H9 (cell line): ENCODE measurements at regions not wholly inside any gene's neighbourhood (a gene's known extent, or its start where the extent isn't known, plus 50 kb on each side); places are given as distances from the start of the nearest gene placed in this dataset.

Experiments
- DNase-seq: peaks from one replicate; pipeline ENCODE4 v3.0.0-alpha.2; 2017
- H2AFZ ChIP-seq: one replicate; pipeline ENCODE4 v1.6.1; 2013; ENCODE audit warnings: mild to moderate bottlenecking, low read length, control low read depth, moderate library complexity
- H2AK5ac ChIP-seq: 2 replicates; pipeline ENCODE4 v1.6.1; 2013; ENCODE audit warnings: low read length, control low read depth, mixed read lengths; ENCODE audit not compliant: insufficient read length
- H2BK120ac ChIP-seq: one replicate; pipeline ENCODE4 v1.6.1; 2013; ENCODE audit warnings: low read depth, mild to moderate bottlenecking, low read length, control low read depth, inconsistent platforms; ENCODE audit not compliant: poor library complexity, severe bottlenecking
- H2BK12ac ChIP-seq: 2 replicates; pipeline ENCODE4 v1.6.1; 2013; ENCODE audit warnings: low read length, control low read depth, mixed read lengths, low read depth; ENCODE audit not compliant: insufficient read length
- H2BK15ac ChIP-seq: 2 replicates; pipeline ENCODE4 v1.6.1; 2013; ENCODE audit warnings: low read depth, low read length, control low read depth
- H2BK20ac ChIP-seq: one replicate; pipeline ENCODE4 v1.6.1; 2013; ENCODE audit warnings: low read depth, mild to moderate bottlenecking, low read length, control low read depth, inconsistent platforms; ENCODE audit not compliant: poor library complexity, severe bottlenecking
- H2BK5ac ChIP-seq: 2 replicates; pipeline ENCODE4 v1.6.1; 2013; ENCODE audit warnings: low read length, control low read depth, mixed read lengths; ENCODE audit not compliant: insufficient read length
- H3K14ac ChIP-seq: 2 replicates; pipeline ENCODE4 v1.6.1; 2013; ENCODE audit warnings: low read length, control low read depth; ENCODE audit not compliant: insufficient read depth
- H3K18ac ChIP-seq: 2 replicates; pipeline ENCODE4 v1.6.1; 2013; ENCODE audit warnings: low read depth, mild to moderate bottlenecking, mixed read lengths, low read length, control low read depth; ENCODE audit not compliant: insufficient read length
- H3K23ac ChIP-seq: 2 replicates; pipeline ENCODE4 v1.6.1; 2013; ENCODE audit warnings: low read length, control low read depth, mixed read lengths, low read depth; ENCODE audit not compliant: insufficient read length
- H3K23me2 ChIP-seq: 2 replicates; pipeline ENCODE4 v1.6.1; 2013; ENCODE audit warnings: low read depth, mild to moderate bottlenecking, mixed read lengths, low read length, control low read depth; ENCODE audit not compliant: insufficient read length, poor library complexity, severe bottlenecking
- H3K27ac ChIP-seq: 2 replicates; pipeline ENCODE4 v1.5.1; 2013; ENCODE audit warnings: low read length, control low read depth, mixed read lengths, low read depth; ENCODE audit not compliant: insufficient read length
- H3K27me3 ChIP-seq: 2 replicates; pipeline ENCODE4 v1.6.1; 2013; ENCODE audit warnings: low read length, control low read depth, inconsistent platforms; ENCODE audit not compliant: insufficient read depth
- H3K4ac ChIP-seq: 2 replicates; pipeline ENCODE4 v1.6.1; 2013; ENCODE audit warnings: low read depth, mild to moderate bottlenecking, control low read depth, inconsistent platforms, low read length, moderate library complexity
- H3K4me1 ChIP-seq: 2 replicates; pipeline ENCODE4 v1.6.1; 2013; ENCODE audit warnings: low read length, control low read depth, inconsistent platforms; ENCODE audit not compliant: insufficient read depth
- H3K4me2 ChIP-seq: 2 replicates; pipeline ENCODE4 v1.6.1; 2013; ENCODE audit warnings: low read length, control low read depth, mixed read lengths; ENCODE audit not compliant: insufficient read length, insufficient read depth
- H3K56ac ChIP-seq: 2 replicates; pipeline ENCODE4 v1.6.1; 2013; ENCODE audit warnings: low read depth, mild to moderate bottlenecking, mixed read lengths, low read length, control low read depth; ENCODE audit not compliant: insufficient read length
- H3K79me1 ChIP-seq: 2 replicates; pipeline ENCODE4 v1.6.1; 2013; ENCODE audit warnings: low read depth, mild to moderate bottlenecking, moderate library complexity, low read length, control low read depth, inconsistent platforms; ENCODE audit not compliant: insufficient read depth, poor library complexity, severe bottlenecking
- H3K79me2 ChIP-seq: 2 replicates; pipeline ENCODE4 v1.6.1; 2013; ENCODE audit warnings: low read length, control low read depth, inconsistent platforms; ENCODE audit not compliant: insufficient read depth
- H3K9ac ChIP-seq: 2 replicates; pipeline ENCODE4 v1.6.1; 2013; ENCODE audit warnings: low read length, control low read depth, mixed read lengths; ENCODE audit not compliant: insufficient read length; ENCODE audit errors: extremely low read depth
- H3K9me3 ChIP-seq: one replicate; pipeline ENCODE4 v1.6.1; 2013; ENCODE audit warnings: low read depth, low read length, inconsistent platforms; ENCODE audit not compliant: control insufficient read depth
- H3T11ph ChIP-seq: one replicate; pipeline ENCODE4 v1.6.1; 2013; ENCODE audit warnings: mild to moderate bottlenecking, low read length, control low read depth, inconsistent platforms
- H4K20me1 ChIP-seq: one replicate; pipeline ENCODE4 v1.6.1; 2013; ENCODE audit not compliant: control insufficient read depth, insufficient read length, insufficient read depth
- H4K5ac ChIP-seq: 2 replicates; pipeline ENCODE4 v1.6.1; 2013; ENCODE audit warnings: low read depth, mild to moderate bottlenecking, mixed read lengths, low read length, control low read depth; ENCODE audit not compliant: insufficient read length
- H4K8ac ChIP-seq: replicated peaks from 2 replicates; pipeline ENCODE4 v1.6.1; 2013; ENCODE audit warnings: low read length, control low read depth, mixed read lengths, low read depth; ENCODE audit not compliant: insufficient read length
- H4K91ac ChIP-seq: 2 replicates; pipeline ENCODE4 v1.6.1; 2013; ENCODE audit warnings: low read depth, mild to moderate bottlenecking, moderate library complexity, mixed read lengths, low read length, control low read depth; ENCODE audit not compliant: insufficient read length
- H3K27ac Mint-ChIP-seq, 3 experiments: 2 replicates in 2 of 3; 3 replicates in 1 of 3; pipeline ENCODE4 v1.8.0; 2020 to 2021; ENCODE audit warnings: mixed read lengths in 3 of 3, mild to moderate bottlenecking in 1 of 3, moderate library complexity in 1 of 3
- H3K27me3 Mint-ChIP-seq: 2 replicates; pipeline ENCODE4 v1.8.0; 2021; ENCODE audit warnings: low read depth, mild to moderate bottlenecking, moderate library complexity, mixed read lengths
- H3K36me3 Mint-ChIP-seq, 3 experiments: 2 replicates in 2 of 3; 3 replicates in 1 of 3; pipeline ENCODE4 v1.8.0; 2020 to 2021; ENCODE audit warnings: low read depth in 3 of 3, mixed read lengths in 3 of 3; ENCODE audit not compliant: insufficient read depth in 1 of 3
- H3K4me1 Mint-ChIP-seq, 2 experiments: 2 replicates each; pipeline ENCODE4 v1.8.0; 2020; ENCODE audit warnings: mixed read lengths in 2 of 2
- H3K4me3 Mint-ChIP-seq, 2 experiments: 2 replicates in 1 of 2; 3 replicates in 1 of 2; pipeline ENCODE4 v1.8.0; 2020 to 2021; ENCODE audit warnings: mild to moderate bottlenecking in 2 of 2, mixed read lengths in 2 of 2, moderate library complexity in 1 of 2
- H3K9me3 Mint-ChIP-seq, 2 experiments: 2 replicates in 1 of 2; 3 replicates in 1 of 2; pipeline ENCODE4 v1.8.0; 2020; ENCODE audit warnings: mild to moderate bottlenecking in 2 of 2, mixed read lengths in 2 of 2, moderate library complexity in 1 of 2
- CTCF ChIP-seq: fragments of 200-600 bp; sonication (generic); conservative IDR thresholded peaks from 3 replicates; pipeline ENCODE4 v1.8.0; 2021; ENCODE audit warnings: antibody characterized with exemption, mild to moderate bottlenecking

GRCh38 chr5:87746341-87746740 lies 333.6 kb upstream of the CCNH start:
- no peak overlapping the region for H3K9ac ChIP-seq
- H4K20me1 ChIP-seq, result no peaks in the 10 kb centered on the region
- H3K79me1 ChIP-seq, result no peaks in the 10 kb centered on the region
- no peak overlapping the region for H3K4ac ChIP-seq
- H3K9me3 Mint-ChIP-seq, result no peaks in the 10 kb centered on the region
- DNase-seq, result no peak
- no peak overlapping the region for H2BK20ac ChIP-seq
- no peak overlapping the region for H3K23ac ChIP-seq
- no peaks in the 10 kb centered on the region for H3K79me2 ChIP-seq
- no peak overlapping the region for H3K56ac ChIP-seq
- H2BK120ac ChIP-seq, result no peak overlapping the region
- H3K4me2 ChIP-seq, result no peak overlapping the region
- no peak overlapping the region for H4K5ac ChIP-seq
- no peaks in the 10 kb centered on the region for H3K27me3 ChIP-seq
- no peak overlapping the region for H4K91ac ChIP-seq
- no peak overlapping the region for H2BK15ac ChIP-seq
- no peak overlapping the region for H2AFZ ChIP-seq
- no peak for TF ChIP-seq CTCF
- H2BK12ac ChIP-seq, result no peak overlapping the region
- no peaks in the 10 kb centered on the region for H3K9me3 ChIP-seq
- H3K14ac ChIP-seq, result no peak overlapping the region
- H3K4me1 Mint-ChIP-seq, result peaks cover 7 to 10% of the 10 kb centered on the region in 2 experiments
- H3K18ac ChIP-seq, result no peak overlapping the region
- no peak overlapping the region for H4K8ac ChIP-seq
- no peaks in the 10 kb centered on the region for H3K4me1 ChIP-seq
- H2BK5ac ChIP-seq, result no peak overlapping the region
- no peak overlapping the region for H3K4me3 Mint-ChIP-seq
- no peaks in the 10 kb centered on the region for H3K27me3 Mint-ChIP-seq
- H3K36me3 Mint-ChIP-seq, result no peaks in the 10 kb centered on the region
- H3K23me2 ChIP-seq, result no peaks in the 10 kb centered on the region
- H2AK5ac ChIP-seq, result no peak overlapping the region
- no peak overlapping the region for H3K27ac Mint-ChIP-seq
- no peak overlapping the region for H3T11ph ChIP-seq
- H3K27ac ChIP-seq, result no peak overlapping the region
